C4-2B (cell line): ENCODE measurements at regions not wholly inside any gene's neighbourhood (a gene's known extent, or its start where the extent isn't known, plus 50 kb on each side); places are given as distances from the start of the nearest gene placed in this dataset.
"Not testable (repeated sequence)": the region's sequence is repeated elsewhere in the genome, so short reads cannot be mapped to it uniquely, and the experiment has no call there.

ENCODE experiments used
- H3K27ac ChIP-seq: fragments of 450-650 bp; 2 replicates; pipeline ENCODE4 v1.5.1; 2017
- ZFX ChIP-seq: fragments of 450-650 bp; IDR thresholded peaks from 2 replicates; pipeline ENCODE4 v1.6.1; 2017
- TF ChIP-seq, protein P1 (sequence below): fragments of 450-650 bp; conservative IDR thresholded peaks from 2 replicates; pipeline ENCODE4 v1.5.1; 2017; ENCODE audit warnings: mild to moderate bottlenecking

DNA sequence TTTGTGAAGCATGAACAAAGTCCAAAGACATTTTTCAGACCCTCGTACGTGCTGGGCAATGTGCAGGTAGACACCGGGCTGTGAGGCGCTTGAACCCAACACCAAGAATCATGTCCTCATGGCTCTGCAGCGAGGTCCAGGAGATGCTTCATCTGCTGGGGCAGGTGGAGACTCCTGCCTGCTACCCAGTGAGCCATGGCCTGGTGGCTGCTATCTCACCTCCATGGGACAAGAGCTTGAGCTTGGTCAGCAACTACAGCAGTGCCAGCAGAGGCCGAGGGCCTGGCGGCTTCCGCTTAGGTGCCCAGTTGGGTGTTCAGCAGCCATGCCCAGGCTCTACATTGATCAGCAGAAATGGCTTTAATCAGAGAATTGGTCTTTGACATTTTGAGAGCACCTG is 281.0 kb upstream of the HS6ST1 start:
- TF ChIP-seq ZFX: no peak
- TF ChIP-seq, protein P1, sequence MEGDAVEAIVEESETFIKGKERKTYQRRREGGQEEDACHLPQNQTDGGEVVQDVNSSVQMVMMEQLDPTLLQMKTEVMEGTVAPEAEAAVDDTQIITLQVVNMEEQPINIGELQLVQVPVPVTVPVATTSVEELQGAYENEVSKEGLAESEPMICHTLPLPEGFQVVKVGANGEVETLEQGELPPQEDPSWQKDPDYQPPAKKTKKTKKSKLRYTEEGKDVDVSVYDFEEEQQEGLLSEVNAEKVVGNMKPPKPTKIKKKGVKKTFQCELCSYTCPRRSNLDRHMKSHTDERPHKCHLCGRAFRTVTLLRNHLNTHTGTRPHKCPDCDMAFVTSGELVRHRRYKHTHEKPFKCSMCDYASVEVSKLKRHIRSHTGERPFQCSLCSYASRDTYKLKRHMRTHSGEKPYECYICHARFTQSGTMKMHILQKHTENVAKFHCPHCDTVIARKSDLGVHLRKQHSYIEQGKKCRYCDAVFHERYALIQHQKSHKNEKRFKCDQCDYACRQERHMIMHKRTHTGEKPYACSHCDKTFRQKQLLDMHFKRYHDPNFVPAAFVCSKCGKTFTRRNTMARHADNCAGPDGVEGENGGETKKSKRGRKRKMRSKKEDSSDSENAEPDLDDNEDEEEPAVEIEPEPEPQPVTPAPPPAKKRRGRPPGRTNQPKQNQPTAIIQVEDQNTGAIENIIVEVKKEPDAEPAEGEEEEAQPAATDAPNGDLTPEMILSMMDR: no peak
- H3K27ac ChIP-seq: no peak overlapping the region

DNA sequence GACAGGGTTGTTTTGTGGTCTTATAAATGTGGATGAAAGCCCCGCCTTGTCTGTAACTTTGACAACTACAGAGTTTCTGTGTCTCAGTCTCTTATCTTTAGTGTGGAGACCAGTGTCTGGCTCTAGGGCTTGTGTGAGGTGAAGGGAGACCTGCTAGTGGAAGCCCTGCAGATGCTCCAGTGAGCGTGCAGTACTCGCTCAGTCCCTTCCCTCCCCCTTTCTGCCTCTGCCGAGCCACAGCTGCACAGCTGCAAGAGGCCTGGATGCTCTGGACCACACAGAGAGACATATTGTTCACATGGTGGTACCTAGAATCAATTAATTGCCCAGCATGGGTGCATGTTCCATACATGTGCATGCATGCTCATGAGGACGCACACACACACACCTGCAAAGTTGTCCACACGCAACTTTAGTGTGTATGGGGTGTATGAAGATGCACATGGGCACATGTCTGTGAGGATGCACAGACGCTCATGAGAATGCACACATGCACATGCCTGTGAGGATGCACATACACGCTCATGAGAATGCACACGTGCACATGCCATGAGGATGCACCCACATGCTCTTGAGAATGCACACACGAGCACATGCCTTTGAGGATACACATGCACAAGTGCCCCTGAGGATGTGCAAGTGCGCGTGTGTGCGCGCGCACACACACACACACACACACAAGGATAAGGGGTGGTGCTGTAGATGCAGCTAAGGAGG is 282.1 kb upstream of the HS6ST1 start:
- TF ChIP-seq, protein P1: no peak
- no peak for TF ChIP-seq ZFX
- no peak overlapping the region for H3K27ac ChIP-seq

DNA sequence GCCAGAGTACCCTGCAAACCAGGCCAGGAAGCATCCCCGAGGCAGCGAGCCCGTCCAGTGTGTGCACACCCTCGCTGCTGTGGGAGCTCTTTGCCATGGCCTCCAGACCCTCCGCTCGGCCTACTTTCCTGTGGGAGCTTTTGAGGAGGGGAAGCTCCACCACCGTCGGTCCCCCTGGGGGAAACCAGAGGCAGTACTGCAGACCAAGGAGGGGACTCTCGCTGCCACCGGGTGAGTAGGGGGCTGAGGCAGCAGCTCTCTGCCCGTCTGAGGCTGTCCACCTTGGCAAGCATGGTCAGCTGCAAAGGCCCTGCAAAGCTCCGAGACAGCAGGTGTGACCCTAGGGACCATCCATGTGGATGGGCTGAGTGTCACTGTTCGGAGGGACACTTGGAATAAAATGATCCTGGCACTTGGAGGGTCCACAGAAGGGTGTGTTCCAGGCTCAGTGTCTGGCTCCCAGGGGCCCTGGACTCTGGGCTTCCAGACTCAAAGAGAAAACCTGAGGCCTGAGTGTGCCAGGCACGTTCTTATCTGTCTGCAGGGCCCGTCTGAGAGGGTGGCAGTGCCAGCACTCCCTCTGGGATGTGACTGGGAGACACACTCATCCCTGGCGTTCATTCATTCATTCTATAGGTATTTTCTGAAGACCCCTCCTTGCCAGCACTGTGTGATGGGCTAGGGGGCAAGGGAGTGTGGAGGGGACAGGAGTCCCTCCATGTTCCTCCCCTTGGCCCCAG is 282.8 kb upstream of the HS6ST1 start:
- no peak overlapping the region for H3K27ac ChIP-seq
- TF ChIP-seq ZFX: no peak

DNA sequence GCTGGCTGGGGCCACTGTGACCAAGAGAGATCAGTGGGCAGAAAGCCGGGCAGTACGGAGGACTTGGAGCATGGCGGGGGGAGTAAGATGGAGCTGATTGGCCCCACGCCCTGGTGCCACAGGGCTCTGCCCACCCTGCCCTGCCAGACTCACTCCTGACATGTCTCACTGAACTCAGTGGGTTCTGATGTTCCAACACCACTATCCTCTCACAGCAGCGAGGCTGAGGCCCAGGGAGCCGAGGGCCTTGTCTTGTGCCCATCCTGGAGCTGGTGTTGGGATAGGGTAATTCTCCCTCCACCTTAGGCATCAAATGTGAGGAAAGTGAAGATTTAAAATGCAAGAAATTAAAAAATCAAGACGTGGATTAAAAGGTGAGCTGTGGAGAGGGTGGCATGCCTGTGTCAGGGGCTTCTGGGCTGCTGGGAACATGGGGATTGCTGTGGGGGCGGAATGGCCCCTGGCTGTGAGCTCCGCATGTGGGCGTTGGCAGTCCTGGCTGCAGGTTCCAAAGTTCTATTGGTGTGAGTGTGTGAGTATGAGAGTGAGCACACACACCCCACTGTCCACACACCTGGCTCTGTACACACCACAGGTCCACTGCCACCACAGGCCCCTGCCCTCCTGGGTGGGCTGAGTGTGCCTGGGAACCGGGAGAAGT is 283.5 kb upstream of the HS6ST1 start:
- no peak overlapping the region for H3K27ac ChIP-seq
- no peak for TF ChIP-seq ZFX
- TF ChIP-seq, protein P1: no peak

DNA sequence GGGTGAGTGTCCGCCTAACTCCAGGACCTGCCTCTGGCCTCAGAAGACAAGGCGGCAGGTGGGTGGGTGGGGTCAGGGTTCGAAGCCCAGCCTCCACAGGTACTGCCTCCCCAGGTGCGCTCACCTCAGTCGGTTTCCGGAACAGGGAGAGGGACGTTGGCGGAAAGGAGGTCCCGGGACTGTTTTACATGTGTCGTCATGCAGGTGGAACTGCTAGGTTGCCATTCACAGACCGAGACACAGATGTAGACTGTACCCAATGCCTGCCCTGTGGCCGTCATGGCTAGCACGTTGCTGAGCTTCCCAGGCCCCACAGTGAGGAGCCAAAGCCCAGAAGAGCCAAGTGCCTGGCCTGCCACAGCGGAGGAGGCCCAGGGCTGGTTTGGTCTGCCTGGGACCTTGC is 284.0 kb upstream of the HS6ST1 start:
- TF ChIP-seq, protein P1: no peak
- no peak for TF ChIP-seq ZFX
- no peak overlapping the region for H3K27ac ChIP-seq

DNA sequence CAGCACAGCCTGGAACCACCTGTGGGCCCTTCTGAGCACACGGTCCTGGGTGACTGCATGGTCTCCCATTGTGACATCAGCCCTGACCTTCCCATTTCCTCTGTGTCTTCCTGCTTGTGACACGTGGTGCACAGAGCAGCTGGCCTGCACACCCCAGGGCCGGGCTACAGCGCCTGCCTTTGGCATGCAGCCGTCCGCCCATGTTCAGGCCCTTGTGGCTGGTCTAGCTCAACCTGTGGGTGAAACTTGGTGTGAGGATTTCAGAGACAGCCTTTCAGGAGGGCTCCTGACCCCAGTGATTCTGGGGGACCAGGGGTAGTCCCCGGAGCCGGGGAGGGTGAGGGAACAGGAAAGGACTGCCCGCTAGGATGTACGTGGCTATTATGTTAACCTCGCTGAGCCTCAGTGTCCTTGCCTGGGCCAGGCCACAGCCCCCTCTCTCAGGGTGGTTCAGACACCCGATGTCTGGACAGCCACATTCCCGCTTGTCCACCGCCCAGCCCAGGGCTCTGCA is 284.8 kb upstream of the HS6ST1 start:
- no peak for TF ChIP-seq ZFX
- TF ChIP-seq, protein P1: no peak
- no peak overlapping the region for H3K27ac ChIP-seq

DNA sequence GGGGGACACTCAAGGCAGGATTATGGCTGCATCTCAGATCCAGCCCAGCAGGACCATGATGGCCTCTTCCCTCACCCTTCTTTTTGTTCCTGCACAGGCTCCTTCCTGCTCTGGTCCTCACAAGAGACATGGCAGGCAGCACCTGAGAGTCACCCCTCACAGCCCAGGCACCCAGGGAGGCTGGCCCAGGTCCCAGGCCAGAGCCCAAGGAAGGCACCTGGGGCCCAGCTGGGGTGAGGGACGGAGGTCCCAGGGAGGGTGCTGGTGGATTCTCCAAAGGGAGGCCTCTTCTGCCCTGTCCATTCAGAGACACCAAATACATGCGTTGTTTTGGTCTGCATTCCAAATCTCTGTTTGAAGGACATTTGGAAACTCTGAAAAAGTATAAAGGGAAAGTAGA is 285.4 kb upstream of the HS6ST1 start:
- TF ChIP-seq, protein P1: no peak
- no peak for TF ChIP-seq ZFX
- no peak overlapping the region for H3K27ac ChIP-seq

DNA sequence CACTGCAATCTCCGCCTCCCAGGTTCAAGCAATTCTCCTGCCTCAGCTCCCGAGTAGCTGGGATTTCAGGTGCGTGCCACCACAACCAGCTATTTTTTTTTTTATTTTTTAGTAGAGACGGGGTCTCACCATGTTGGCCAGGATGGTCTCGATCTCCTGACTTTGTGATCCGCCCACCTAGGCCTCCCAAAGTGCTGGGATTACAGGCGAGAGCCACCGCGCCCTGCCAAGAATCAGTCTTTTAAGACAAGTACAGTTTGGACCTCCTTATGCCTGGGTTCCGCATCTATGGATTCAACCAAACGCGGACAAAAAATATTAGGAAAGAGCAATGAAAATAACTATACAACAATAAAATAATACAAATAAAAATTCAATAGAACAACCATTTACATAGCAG is 285.9 kb upstream of the HS6ST1 start:
- H3K27ac ChIP-seq: not testable (repeated sequence)
